ENCODE measurements at regions not wholly inside any gene's neighbourhood (a gene's known extent, or its start where the extent isn't known, plus 50 kb on each side); places are given as distances from the start of the nearest gene placed in this dataset.
"Not testable (repeated sequence)": the region's sequence is repeated elsewhere in the genome, so short reads cannot be mapped to it uniquely, and the experiment has no call there.

DNA sequence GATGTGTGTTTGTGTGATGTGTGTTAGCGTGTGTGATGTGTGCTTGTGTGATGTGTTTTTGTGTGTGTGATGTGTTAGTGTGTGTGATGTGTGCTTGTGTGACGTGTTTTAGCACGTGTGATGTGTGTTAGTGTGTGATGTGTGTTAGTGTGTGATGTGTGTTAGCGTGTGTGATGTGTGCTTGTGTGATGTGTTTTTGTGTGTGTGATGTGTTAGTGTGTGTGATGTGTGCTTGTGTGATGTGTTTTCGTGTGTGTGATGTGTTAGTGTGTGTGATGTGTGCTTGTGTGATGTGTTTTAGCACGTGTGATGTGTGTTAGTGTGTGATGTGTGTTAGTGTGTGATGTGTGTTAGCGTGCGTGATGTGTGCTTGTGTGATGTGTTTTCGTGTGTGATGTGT, 69.0 kb upstream of the CFAP46 start:
- TF ChIP-seq ZNF274 (IDR thresholded peaks at IDR 0.05; ENCODE audit: low read depth, low read length); SUZ12 (IDR thresholded peaks at IDR 0.05; ENCODE audit: extremely low read depth, insufficient read depth, insufficient read length): not testable (repeated sequence)

All from NT2/D1 (cell line).